ENCODE measurements at regions not wholly inside any gene's neighbourhood (a gene's known extent, or its start where the extent isn't known, plus 50 kb on each side); places are given as distances from the start of the nearest gene placed in this dataset.

GRCh38 chr2:128791120-128791984 is 472.7 kb upstream of the HS6ST1 start:
- 51% methylated on average over 5 of the region's 24 CpGs for WGBS (ENCODE audit: insufficient coverage, low coverage, low lambda C conversion rate, missing lambda C conversion rate)
- no peak overlapping the region for H3K4me3 ChIP-seq
- no peak for TF ChIP-seq POLR2A (IDR thresholded peaks at IDR 0.05)
- no peak for TF ChIP-seq CTCF (IDR thresholded peaks at IDR 0.05)
- no peaks in the 10 kb centered on the region for H3K4me1 ChIP-seq
- no peak for DNase-seq
- intact Hi-C loops (cut with DNase I), result no loop called here
- H3K27ac ChIP-seq, result no peak overlapping the region
- H3K27me3 ChIP-seq, result no peaks in the 10 kb centered on the region
- ATAC-seq, result no peak
- H3K9me3 ChIP-seq, result no peaks in the 10 kb centered on the region
- no peaks in the 10 kb centered on the region for H3K36me3 ChIP-seq

- Histone ChIP-seq H3K9me3 (no peaks in the 10 kb centered on the region), H3K27me3 (no peaks in the 10 kb centered on the region), H3K4me1 (no peaks in the 10 kb centered on the region), H3K27ac (no peak overlapping the region), H3K36me3 (no peaks in the 10 kb centered on the region), H3K4me3 (no peak overlapping the region)
- intact Hi-C loops (cut with DNase I), result no loop called here
- WGBS (ENCODE audit: insufficient coverage, low coverage, low lambda C conversion rate, missing lambda C conversion rate), result 40% methylated on average over 2 of the region's 7 CpGs
- TF ChIP-seq CTCF (IDR thresholded peaks at IDR 0.05) (no peak), POLR2A (IDR thresholded peaks at IDR 0.05) (no peak)
- ATAC-seq, result no peak
- no peak for DNase-seq
Measured at GRCh38 chr2:128791985-128792320, 473.3 kb upstream of the HS6ST1 start.

GRCh38 chr2:128792476-128793054 is 473.9 kb upstream of the HS6ST1 start:
- ATAC-seq (no peak), DNase-seq (no peak)
- TF ChIP-seq POLR2A (IDR thresholded peaks at IDR 0.05) (no peak), CTCF (IDR thresholded peaks at IDR 0.05) (no peak)
- 65% methylated on average over 7 of the region's 7 CpGs for WGBS (ENCODE audit: insufficient coverage, low coverage, low lambda C conversion rate, missing lambda C conversion rate)
- H3K4me1 ChIP-seq, result no peaks in the 10 kb centered on the region
- no peaks in the 10 kb centered on the region for H3K36me3 ChIP-seq
- H3K27ac ChIP-seq, result no peak overlapping the region
- no peak overlapping the region for H3K4me3 ChIP-seq
- H3K27me3 ChIP-seq, result no peaks in the 10 kb centered on the region
- no peaks in the 10 kb centered on the region for H3K9me3 ChIP-seq
- intact Hi-C loops (cut with DNase I), result no loop called here

- intact Hi-C loops (cut with DNase I), result no loop called here
- TF ChIP-seq POLR2A (IDR thresholded peaks at IDR 0.05) (no peak), CTCF (IDR thresholded peaks at IDR 0.05) (no peak)
- DNase-seq (no peak), ATAC-seq (no peak)
- WGBS (ENCODE audit: insufficient coverage, low coverage, low lambda C conversion rate, missing lambda C conversion rate), result 62% methylated on average over 4 of the region's 6 CpGs
- Histone ChIP-seq H3K27ac (no peak overlapping the region), H3K9me3 (no peaks in the 10 kb centered on the region), H3K4me1 (no peaks in the 10 kb centered on the region), H3K36me3 (no peaks in the 10 kb centered on the region), H3K4me3 (no peak overlapping the region), H3K27me3 (no peaks in the 10 kb centered on the region)
Measured at GRCh38 chr2:128793404-128793803, 474.7 kb upstream of the HS6ST1 start.

Data from right lobe of liver (tissue), 6 donors.